ENCODE measurements at regions not wholly inside any gene's neighbourhood (a gene's known extent, or its start where the extent isn't known, plus 50 kb on each side); places are given as distances from the start of the nearest gene placed in this dataset.

- no peak for DNase-seq
These were observed 252.4 kb downstream of the HDGFL1 start for GRCh38 chr6:22821664-22822320.

- peak in 2 of 3 donors; percentile 2 to 10 for DNase-seq
These were observed 255.8 kb downstream of the HDGFL1 start for GRCh38 chr6:22825210-22825609.

GRCh38 chr6:22826961-22827360, 257.6 kb downstream of the HDGFL1 start:
- no peak for DNase-seq

GRCh38 chr6:22827760-22828159, 258.4 kb downstream of the HDGFL1 start:
- no peak for DNase-seq

- DNase-seq, result peak; percentile 21 to 25 (median 24)
These were observed 259.1 kb downstream of the HDGFL1 start for GRCh38 chr6:22828179-22829062.

GRCh38 chr6:22829070-22829469, 259.7 kb downstream of the HDGFL1 start:
- no peak for DNase-seq

GRCh38 chr6:22830463-22830862, 261.1 kb downstream of the HDGFL1 start:
- DNase-seq, result no peak

GRCh38 chr6:22833191-22833590, 263.8 kb downstream of the HDGFL1 start:
- no peak for DNase-seq

- no peak for DNase-seq
These were observed 269.0 kb downstream of the HDGFL1 start for GRCh38 chr6:22838345-22838744.

- no peak for DNase-seq
These were observed 276.1 kb downstream of the HDGFL1 start for GRCh38 chr6:22845467-22845866.

- no peak for DNase-seq
These were observed 278.8 kb downstream of the HDGFL1 start for GRCh38 chr6:22848121-22848520.

GRCh38 chr6:22849921-22850320, 280.6 kb downstream of the HDGFL1 start:
- no peak for DNase-seq

- no peak for DNase-seq
These were observed 282.7 kb downstream of the HDGFL1 start for GRCh38 chr6:22852101-22852500.

GRCh38 chr6:22873513-22874136, 304.3 kb downstream of the HDGFL1 start:
- no peak for DNase-seq

GRCh38 chr6:22875845-22876244, 306.5 kb downstream of the HDGFL1 start:
- DNase-seq, result no peak

GRCh38 chr6:22878324-22878701, 308.9 kb downstream of the HDGFL1 start:
- no peak for DNase-seq

GRCh38 chr6:22878706-22879105, 309.3 kb downstream of the HDGFL1 start:
- DNase-seq, result no peak

- DNase-seq, result no peak
These were observed 311.5 kb downstream of the HDGFL1 start for GRCh38 chr6:22880686-22881433.

- DNase-seq, result no peak
These were observed 313.2 kb downstream of the HDGFL1 start for GRCh38 chr6:22882581-22882980.

GRCh38 chr6:22883061-22883717, 313.8 kb downstream of the HDGFL1 start:
- DNase-seq, result no peak

- DNase-seq, result no peak
These were observed 315.1 kb downstream of the HDGFL1 start for GRCh38 chr6:22884456-22884855.

Measured in suppressor macrophage treated with lipopolysaccharide for 1 hour (primary cell).